Hypothalamus (tissue), 51 donors: ENCODE measurements at regions not wholly inside any gene's neighbourhood (a gene's known extent, or its start where the extent isn't known, plus 50 kb on each side); places are given as distances from the start of the nearest gene placed in this dataset.

Experiments
- DNase-seq, 51 donors: peaks; one replicate each; lab custom pipeline; 2025; lab: John Stamatoyannopoulos, UW

GRCh38 chr4:138702190-138702824, 313.3 kb upstream of the NOCT start:
- DNase-seq: no peak

- DNase-seq: no peak
These were observed 316.9 kb upstream of the NOCT start for GRCh38 chr4:138698641-138699040.

- no peak for DNase-seq
These were observed 317.7 kb upstream of the NOCT start for GRCh38 chr4:138697851-138698250.

GRCh38 chr4:138696771-138697170, 318.8 kb upstream of the NOCT start:
- no peak for DNase-seq

GRCh38 chr4:138696058-138696457, 319.5 kb upstream of the NOCT start:
- DNase-seq: no peak

- no peak for DNase-seq
These were observed 322.1 kb upstream of the NOCT start for GRCh38 chr4:138693526-138693925.

- no peak for DNase-seq
These were observed 323.2 kb upstream of the NOCT start for GRCh38 chr4:138692411-138692810.

GRCh38 chr4:138689593-138689992, 326.0 kb upstream of the NOCT start:
- no peak for DNase-seq

GRCh38 chr4:138689187-138689586, 326.4 kb upstream of the NOCT start:
- no peak for DNase-seq

GRCh38 chr4:138688408-138689085, 327.0 kb upstream of the NOCT start:
- no peak for DNase-seq

GRCh38 chr4:138686106-138686835, 329.3 kb upstream of the NOCT start:
- DNase-seq: peak in 1 of 51 donors; percentile 8

- DNase-seq: no peak
These were observed 330.3 kb upstream of the NOCT start for GRCh38 chr4:138685316-138685715.

GRCh38 chr4:138680989-138681604, 334.5 kb upstream of the NOCT start:
- peak in 49 of 51 donors; percentile 4 to 94 (median 65) for DNase-seq

- DNase-seq: no peak
These were observed 335.3 kb upstream of the NOCT start for GRCh38 chr4:138680256-138680655.

GRCh38 chr4:138678985-138679746, 336.4 kb upstream of the NOCT start:
- no peak for DNase-seq

GRCh38 chr4:138677748-138678147, 337.8 kb upstream of the NOCT start:
- no peak for DNase-seq

GRCh38 chr4:138677212-138677611, 338.4 kb upstream of the NOCT start:
- no peak for DNase-seq

- no peak for DNase-seq
These were observed 339.9 kb upstream of the NOCT start for GRCh38 chr4:138675685-138676084.

- DNase-seq: no peak
These were observed 341.4 kb upstream of the NOCT start for GRCh38 chr4:138674209-138674608.

- DNase-seq: no peak
These were observed 342.5 kb upstream of the NOCT start for GRCh38 chr4:138673053-138673452.
